GM19468 (cell line): ENCODE measurements at regions not wholly inside any gene's neighbourhood (a gene's known extent, or its start where the extent isn't known, plus 50 kb on each side); places are given as distances from the start of the nearest gene placed in this dataset.

Source experiments
- ATAC-seq: cut with Tn5 transposase; IDR thresholded peaks from one replicate; pipeline ENCODE4 v1.9.1; 2021; ENCODE audit warnings: mild to moderate bottlenecking, moderate library complexity, moderate number of reproducible peaks; ENCODE audit not compliant: unreplicated experiment; ENCODE audit errors: extremely low read depth

GRCh38 chr2:121099329-121100290, 185.4 kb downstream of the TFCP2L1 start:
- ATAC-seq: no peak

GRCh38 chr2:121101093-121101715, 183.8 kb downstream of the TFCP2L1 start:
- ATAC-seq: no peak

DNA sequence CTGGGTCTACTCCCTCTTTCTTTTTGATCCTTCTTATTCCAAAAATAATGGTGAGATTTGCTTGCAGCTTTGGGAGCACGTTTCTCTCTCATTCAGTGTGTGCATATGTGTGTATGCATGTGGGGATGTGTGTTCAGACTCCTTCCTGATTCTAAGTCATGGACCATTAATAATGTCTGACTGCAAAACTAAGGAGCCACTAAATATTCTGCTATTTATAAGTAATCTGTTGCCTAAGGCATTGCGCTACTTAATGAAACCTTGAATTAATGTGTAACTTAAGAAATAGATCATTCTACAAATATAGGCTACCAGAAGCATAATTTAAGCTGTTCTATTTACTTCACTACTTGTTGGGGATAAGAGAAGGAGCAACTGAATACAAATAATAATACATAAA, 182.1 kb downstream of the TFCP2L1 start:
- no peak for ATAC-seq

DNA sequence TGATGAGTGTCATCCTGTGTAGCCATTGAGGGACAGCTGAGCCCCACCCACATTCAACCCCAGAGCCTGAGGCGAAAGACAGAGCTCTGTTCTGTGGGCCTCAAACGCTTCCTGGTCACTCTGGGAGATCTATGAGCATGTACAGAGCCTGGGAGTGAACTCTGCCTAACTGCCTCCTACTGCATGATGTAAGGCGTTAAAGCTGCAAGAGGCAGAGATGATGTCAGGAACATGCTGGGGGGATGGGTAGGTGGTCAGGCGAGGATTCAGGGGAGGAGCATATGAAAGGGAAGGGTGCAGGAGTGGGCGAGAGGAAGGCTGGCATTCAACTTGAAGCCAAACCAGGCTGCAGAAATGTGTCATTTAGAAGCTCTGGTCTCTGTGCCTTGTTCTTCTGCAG, 181.0 kb downstream of the TFCP2L1 start:
- ATAC-seq: no peak

GRCh38 chr2:121104721-121105141, 180.3 kb downstream of the TFCP2L1 start:
- no peak for ATAC-seq

DNA sequence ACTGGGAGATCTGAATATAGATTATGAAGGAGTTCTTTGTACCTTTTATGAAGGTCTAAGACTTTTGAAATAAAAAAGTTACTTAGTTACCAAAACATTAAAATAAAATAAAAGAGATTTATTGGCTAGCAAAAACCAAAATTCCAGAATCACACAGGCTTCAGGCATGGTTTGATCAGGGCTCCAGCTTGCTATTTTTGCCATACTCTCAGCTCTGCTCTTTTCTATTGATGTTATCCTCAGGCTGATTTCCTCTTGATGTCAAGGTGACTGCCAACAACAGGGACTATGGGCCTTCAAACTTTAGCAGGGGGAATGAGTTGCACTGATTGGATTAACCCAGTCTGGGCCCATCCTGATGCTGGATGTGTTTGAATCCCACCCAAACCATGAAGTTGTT, 174.1 kb downstream of the TFCP2L1 start:
- no peak for ATAC-seq

- ATAC-seq: no peak
Measured at GRCh38 chr2:121118951-121119350, 166.1 kb downstream of the TFCP2L1 start.

- ATAC-seq: no peak
Measured at GRCh38 chr2:121120411-121120810, 164.6 kb downstream of the TFCP2L1 start.

- ATAC-seq: no peak
Measured at GRCh38 chr2:121120991-121121390, 164.0 kb downstream of the TFCP2L1 start.

DNA sequence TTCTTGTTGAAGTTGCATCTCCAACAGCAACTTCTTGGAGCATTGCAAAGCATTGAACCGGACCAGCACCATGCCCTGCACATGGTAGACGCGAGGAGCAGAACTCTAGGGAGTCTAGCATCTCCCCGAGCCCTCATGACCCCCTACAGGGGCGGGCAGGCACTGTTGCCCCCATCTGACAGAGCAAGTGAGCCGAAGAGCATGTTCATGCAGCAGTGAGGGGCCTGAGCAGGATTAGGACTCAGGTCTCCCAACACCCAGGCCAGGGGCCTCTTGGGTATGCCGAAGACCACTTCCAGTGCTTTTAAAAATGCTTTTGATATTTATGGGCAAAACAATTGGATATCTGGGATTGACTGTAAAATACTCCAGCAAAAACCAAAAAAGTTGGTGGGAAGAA, 163.3 kb downstream of the TFCP2L1 start:
- no peak for ATAC-seq

GRCh38 chr2:121123268-121123667, 161.7 kb downstream of the TFCP2L1 start:
- ATAC-seq: no peak

- ATAC-seq: no peak
Measured at GRCh38 chr2:121124330-121124729, 160.7 kb downstream of the TFCP2L1 start.

GRCh38 chr2:121125350-121125749, 159.7 kb downstream of the TFCP2L1 start:
- no peak for ATAC-seq

DNA sequence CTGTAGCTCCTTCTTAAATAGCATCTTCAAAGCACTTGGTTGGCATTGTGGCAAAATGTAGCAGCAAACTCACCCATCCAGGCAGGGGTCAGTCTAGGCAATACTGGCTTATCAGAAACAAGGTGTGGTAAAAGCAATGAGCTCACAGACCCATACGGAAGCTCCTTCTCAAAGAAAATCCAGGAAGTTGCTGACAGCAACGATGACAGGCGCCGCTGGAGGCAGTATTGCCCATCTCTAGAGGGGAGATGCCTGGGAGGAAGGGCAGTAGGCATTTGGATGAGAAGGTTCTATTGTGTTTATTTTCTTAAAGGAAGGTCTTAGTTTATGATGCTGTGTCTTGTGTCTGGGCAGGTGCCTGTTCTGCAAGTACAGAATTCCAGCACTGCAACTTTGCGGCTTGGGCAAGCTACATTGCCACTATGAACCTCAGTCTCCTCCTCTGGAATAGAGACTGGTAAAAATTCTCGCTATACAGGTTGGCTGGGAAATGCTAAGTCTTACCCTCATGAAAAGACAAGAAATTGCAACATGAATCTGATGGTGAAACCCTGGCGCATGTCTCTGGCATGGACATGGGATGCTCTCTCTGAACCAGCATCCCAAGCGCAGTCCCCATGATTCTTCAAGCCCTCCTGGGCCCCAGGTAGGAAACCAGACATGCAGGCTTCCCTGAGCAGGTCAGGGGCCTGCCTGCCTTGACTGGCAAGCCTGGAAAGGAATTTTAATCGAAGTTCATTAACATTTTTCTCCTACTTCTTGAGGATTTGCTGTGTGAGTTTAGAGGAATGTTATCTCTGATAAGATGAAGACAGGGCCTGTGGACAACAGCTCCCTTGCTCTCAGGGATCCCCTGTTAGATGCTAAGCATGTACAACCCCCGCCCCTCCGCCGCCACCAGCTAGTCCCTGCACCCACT, 156.0 kb downstream of the TFCP2L1 start:
- ATAC-seq: peak; percentile 51

DNA sequence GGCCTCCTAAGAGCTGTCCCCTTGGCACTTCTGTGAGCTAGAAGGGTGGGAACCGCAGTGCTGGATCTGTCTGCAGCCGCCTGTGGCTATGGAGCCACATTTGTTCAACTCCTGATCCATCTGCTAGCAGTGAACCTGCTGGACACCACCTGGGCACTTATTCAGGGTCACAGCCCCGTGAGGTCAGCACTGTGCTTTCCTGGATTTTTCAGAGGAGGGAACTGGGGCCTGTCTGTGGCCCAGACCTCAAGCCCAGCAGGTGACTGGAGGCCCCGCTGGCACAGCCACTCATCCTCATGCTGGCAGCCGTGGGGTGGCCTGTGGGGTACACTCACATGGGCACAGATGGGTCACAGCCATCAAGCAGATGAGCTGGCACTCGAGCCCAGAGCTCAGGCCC, 155.3 kb downstream of the TFCP2L1 start:
- no peak for ATAC-seq

DNA sequence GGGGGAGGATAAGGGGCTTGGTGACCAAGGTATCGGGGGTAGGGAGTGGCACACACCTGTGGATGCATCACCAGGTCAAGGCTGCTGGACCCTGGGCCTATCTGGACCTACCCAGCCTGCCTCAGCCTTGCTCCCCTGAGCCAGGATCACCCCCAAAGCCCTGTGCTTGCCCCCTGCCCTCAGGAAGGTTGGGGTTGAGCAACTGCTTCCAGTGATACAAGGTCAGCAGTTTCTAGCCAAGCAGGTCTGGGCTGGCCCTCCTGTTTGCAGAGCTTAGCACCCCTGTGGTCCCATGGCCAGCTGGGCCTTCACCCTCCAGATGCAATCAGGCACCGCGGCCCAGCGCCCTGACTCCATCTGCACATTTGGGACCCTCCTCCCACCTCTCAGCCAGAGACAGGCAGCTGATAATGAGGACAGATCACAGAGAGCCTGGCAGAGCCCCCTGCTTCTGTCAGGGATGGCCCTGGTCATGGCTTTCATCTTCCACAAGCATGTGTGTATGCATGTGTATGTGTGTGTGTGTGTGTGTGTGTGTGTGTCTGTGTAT, 154.6 kb downstream of the TFCP2L1 start:
- no peak for ATAC-seq

- ATAC-seq: no peak
Measured at GRCh38 chr2:121131375-121131774, 153.6 kb downstream of the TFCP2L1 start.

DNA sequence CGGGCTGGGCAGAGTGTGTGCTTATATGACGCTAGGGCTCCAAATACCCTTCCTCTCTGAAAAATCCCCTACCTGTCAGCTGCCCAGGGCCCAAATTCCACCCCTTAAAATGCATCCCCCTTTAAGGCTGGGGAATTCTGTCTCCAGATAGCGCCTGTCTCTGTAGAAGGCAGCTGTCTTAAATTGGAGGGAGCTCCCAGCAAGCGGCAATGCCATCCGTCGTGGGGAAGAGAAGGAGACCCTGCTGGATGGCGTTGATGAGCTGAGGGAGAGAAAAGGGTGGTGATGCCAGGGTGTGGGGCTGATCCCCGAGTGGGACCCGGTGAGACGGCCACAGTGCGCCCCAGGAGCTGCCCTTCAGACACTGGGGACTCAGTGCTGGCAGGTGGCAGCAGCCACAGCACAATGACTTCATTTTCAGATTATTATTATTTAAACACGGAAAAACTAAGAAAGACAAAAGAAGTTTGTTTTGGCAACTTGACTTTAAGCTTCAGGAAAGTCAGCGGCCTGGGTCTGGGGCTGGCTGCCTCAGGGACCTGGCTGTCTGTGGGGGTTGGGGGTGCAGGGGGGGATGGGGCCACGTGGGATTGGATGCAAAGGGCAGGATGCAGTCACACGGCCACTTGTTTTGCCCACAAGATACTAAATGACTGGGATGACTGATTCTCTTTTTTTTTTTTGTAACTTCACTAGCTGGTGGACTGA, 152.8 kb downstream of the TFCP2L1 start:
- ATAC-seq: no peak

- no peak for ATAC-seq
Measured at GRCh38 chr2:121132762-121133107, 152.3 kb downstream of the TFCP2L1 start.
